GM12878 (cell line): ENCODE measurements at regions not wholly inside any gene's neighbourhood (a gene's known extent, or its start where the extent isn't known, plus 50 kb on each side); places are given as distances from the start of the nearest gene placed in this dataset.

Experiments
- ATAC-seq: fragments of 200-7000 bp; cut with Tn5 transposase; 3 replicates; pipeline ENCODE4 v1.9.1; 2020; ENCODE audit warnings: mild to moderate bottlenecking, moderate library complexity
- BruUV-seq: library from RNA; stranded (reverse); fragments of 400-500 nt; replicated peaks from 2 replicates; lab custom pipeline; 2021; lab: Mats Ljungman, UMichigan
- CTCF ChIA-PET: fragments of 300-600 bp; sonication (Branson Sonifier 250); formaldehyde crosslinking; extraction: SDS; loops from one replicate; lab custom pipeline; 2021; ENCODE audit warnings: inconsistent platforms; lab: Yijun Ruan, JAX
- POLR2A ChIA-PET: fragments of 350-600 bp; formaldehyde crosslinking; extraction: SDS; loops from one replicate; lab custom pipeline; 2021; ENCODE audit warnings: inconsistent platforms; lab: Charles Lee
- RAD21 ChIA-PET: fragments of 300-600 bp; sonication (Branson Sonifier 250); formaldehyde crosslinking; loops from one replicate; lab custom pipeline; 2023; ENCODE audit warnings: antibody characterized with exemption; ENCODE audit not compliant: unreplicated experiment; lab: Charles Lee
- SMC1A ChIA-PET: fragments of 300-600 bp; sonication (Branson Sonifier 250); formaldehyde crosslinking; loops from one replicate; lab custom pipeline; 2023; ENCODE audit not compliant: unreplicated experiment, uncharacterized antibody; lab: Charles Lee
- DNase-seq: peaks from one replicate; pipeline ENCODE4 v3.0.0-alpha.2; 2011; ENCODE audit warnings: low read depth, low spot score
- FAIRE-seq: peaks from 3 replicates; lab custom pipeline; 2011; peaks lifted over from hg19 to GRCh38; lab: Jason Lieb, UNC
- H2AFZ ChIP-seq: 2 replicates; pipeline ENCODE4 v1.6.0; 2011; ENCODE audit warnings: low read depth, low read length, control low read depth; ENCODE audit not compliant: control insufficient read depth
- H3K27ac ChIP-seq: 2 replicates; pipeline ENCODE4 v1.5.1; 2011; ENCODE audit warnings: control low read depth; ENCODE audit not compliant: control insufficient read depth, insufficient read depth
- H3K27me3 ChIP-seq, 2 experiments: replicated peaks in 1 of 2; 2 replicates each; pipeline versions ENCODE4 v1.6.0 to v1.6.1; 2011; ENCODE audit warnings: low read length in 1 of 2; ENCODE audit not compliant: control insufficient read depth in 2 of 2, insufficient read depth in 2 of 2
- H3K36me3 ChIP-seq, 2 experiments: 2 replicates each; pipeline ENCODE4 v1.5.1; 2011; ENCODE audit warnings: low read length in 1 of 2; ENCODE audit not compliant: control insufficient read depth in 2 of 2, insufficient read depth in 2 of 2
- H3K4me1 ChIP-seq: 2 replicates; pipeline ENCODE4 v1.6.1; 2011; ENCODE audit warnings: mild to moderate bottlenecking, low read length, moderate library complexity, mixed read lengths; ENCODE audit not compliant: control insufficient read depth, insufficient read depth
- H3K4me2 ChIP-seq: 2 replicates; pipeline ENCODE4 v1.6.0; 2011; ENCODE audit warnings: control low read depth; ENCODE audit not compliant: control insufficient read depth, insufficient read depth
- H3K4me3 ChIP-seq: fragments of 200-600 bp; sonication (generic); 2 replicates; pipeline ENCODE4 v1.5.1; 2016
- H3K79me2 ChIP-seq: 2 replicates; pipeline ENCODE4 v1.6.0; 2011; ENCODE audit warnings: low read length; ENCODE audit not compliant: control insufficient read depth, insufficient read depth
- H3K9ac ChIP-seq: 2 replicates; pipeline ENCODE4 v1.8.0; 2011; ENCODE audit warnings: low read length, control low read depth, mixed read lengths; ENCODE audit not compliant: control insufficient read depth, insufficient read depth
- H3K9me3 ChIP-seq: replicated peaks from 3 replicates; pipeline ENCODE4 v1.5.1; 2011; ENCODE audit warnings: mild to moderate bottlenecking, low read length; ENCODE audit not compliant: control insufficient read depth, insufficient read depth
- H4K20me1 ChIP-seq: 2 replicates; pipeline ENCODE4 v1.6.0; 2011; ENCODE audit not compliant: control insufficient read depth, insufficient read depth
- ASH2L ChIP-seq: fragments of 300-600, 200-600 bp; sonication (generic); IDR thresholded peaks from 2 replicates; pipeline ENCODE4 v1.6.1; 2017; ENCODE audit warnings: low read depth, mild to moderate bottlenecking, borderline replicate concordance
- CEBPB ChIP-seq, 2 experiments: fragments of 150-350 bp in 1 of 2; IDR thresholded peaks; 2 replicates each; pipeline ENCODE4 v1.6.1; 2012 to 2014; ENCODE audit warnings: low read depth in 2 of 2, low read length in 2 of 2, borderline replicate concordance in 1 of 2, inconsistent platforms in 1 of 2
- EP300 ChIP-seq, 2 experiments: fragments of 150-350 bp in 1 of 2; IDR thresholded peaks; 2 replicates each; pipeline ENCODE4 v1.6.1; 2011 to 2012; ENCODE audit warnings: low read depth in 2 of 2, low read length in 2 of 2, borderline replicate concordance in 1 of 2, improper control_type of control experiment in 1 of 2, inconsistent platforms in 1 of 2; ENCODE audit not compliant: control insufficient read depth in 1 of 2
- ETV6 ChIP-seq, 2 experiments: fragments of 450-650 bp in 1 of 2; IDR thresholded peaks in 1 of 2; conservative IDR thresholded peaks in 1 of 2; 2 replicates each; pipeline ENCODE4 v1.6.1; 2014; ENCODE audit warnings: antibody characterized with exemption in 1 of 2, borderline replicate concordance in 1 of 2, low read depth in 1 of 2, mild to moderate bottlenecking in 1 of 2, moderate library complexity in 1 of 2
- FOS ChIP-seq: IDR thresholded peaks from 3 replicates; pipeline ENCODE4 v1.6.1; 2011; ENCODE audit warnings: borderline replicate concordance; ENCODE audit not compliant: insufficient read length; ENCODE audit errors: extremely low read depth
- JUNB ChIP-seq: IDR thresholded peaks from 2 replicates; pipeline ENCODE4 v1.6.1; 2016; ENCODE audit warnings: antibody characterized with exemption, mild to moderate bottlenecking
- MYC ChIP-seq: IDR thresholded peaks from 2 replicates; pipeline ENCODE4 v1.6.1; 2011; ENCODE audit warnings: mild to moderate bottlenecking, low read length, moderate library complexity, inconsistent platforms; ENCODE audit not compliant: insufficient read depth, insufficient replicate concordance, insufficient read length, severe bottlenecking
- RELA ChIP-seq: fragments of 450-650 bp; IDR thresholded peaks from 2 replicates; pipeline ENCODE4 v1.8.0; 2014; ENCODE audit warnings: borderline replicate concordance; ENCODE audit not compliant: partially characterized antibody
- SMAD5 ChIP-seq: IDR thresholded peaks from 2 replicates; pipeline ENCODE4 v1.6.1; 2016; ENCODE audit warnings: antibody characterized with exemption, low read depth
- WRNIP1 ChIP-seq: IDR thresholded peaks from 2 replicates; pipeline ENCODE4 v1.6.1; 2011; ENCODE audit warnings: low read depth, low read length, improper control_type of control experiment, borderline replicate concordance
- ZBED1 ChIP-seq: IDR thresholded peaks from 2 replicates; pipeline ENCODE4 v1.6.1; 2016; ENCODE audit warnings: borderline replicate concordance
- ZNF384 ChIP-seq: IDR thresholded peaks from 2 replicates; pipeline ENCODE4 v1.6.1; 2012; ENCODE audit warnings: low read depth, mild to moderate bottlenecking, low read length, improper control_type of control experiment, borderline replicate concordance
- WGBS: methylation state at CpG from one replicate; pipeline ENCODE4 v1.1.6; 2016; ENCODE audit warnings: low lambda C conversion rate; ENCODE audit not compliant: insufficient replicate concordance, insufficient coverage; ENCODE audit errors: missing lambda C conversion rate; 5-methylcytosine and 5-hydroxymethylcytosine counted together
- in situ Hi-C: fragments of 300-500 bp; cut with MboI; formaldehyde crosslinking; loops from 9 replicates; pipeline ENCODE4 v1.14.3; 2018; ENCODE audit warnings: mixed read lengths
- intact Hi-C: fragments of 100-400 bp; cut with micrococcal nuclease; formaldehyde crosslinking; loops from one replicate; pipeline ENCODE4 v1.14.2; 2022; ENCODE audit not compliant: unreplicated experiment
- TF ChIP-seq, protein P1 (sequence below): fragments of 150-350 bp; IDR thresholded peaks from 2 replicates; pipeline ENCODE4 v1.6.1; 2016; ENCODE audit warnings: low read depth, low read length
- TF ChIP-seq, protein P2 (sequence below): fragments of 450-650 bp; IDR thresholded peaks from 2 replicates; pipeline ENCODE4 v1.6.1; 2018; ENCODE audit warnings: borderline replicate concordance, mild to moderate bottlenecking; ENCODE audit not compliant: partially characterized antibody

DNA sequence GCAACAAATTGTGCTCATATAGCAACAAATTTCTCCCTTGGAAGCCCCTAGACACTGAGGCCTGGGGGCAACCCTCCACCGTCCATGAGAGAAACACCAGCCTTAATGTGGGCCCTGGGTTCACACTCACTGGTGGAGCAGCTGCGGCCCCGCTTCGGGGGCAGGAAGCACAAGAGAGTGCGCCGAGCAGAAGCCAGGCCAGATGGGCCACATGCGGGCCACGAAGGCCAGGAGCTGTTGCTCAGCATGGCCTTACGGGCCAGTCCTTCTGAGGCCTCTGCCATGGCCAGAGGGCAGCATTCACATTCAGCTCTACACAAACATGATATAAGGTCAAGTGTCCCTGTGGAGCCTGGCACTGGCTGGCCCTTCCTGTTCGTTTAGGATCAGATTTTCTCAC, 60.0 kb upstream of the VIPR2 start:
- Histone ChIP-seq H3K9me3 (no peaks in the 10 kb centered on the region; the same call in 2 of the 3 replicates), H3K27me3 (no peaks in the 10 kb centered on the region), H3K79me2 (no peaks in the 10 kb centered on the region), H3K9ac (no peak overlapping the region), H3K27ac (no peak overlapping the region), H3K4me3 (no peak overlapping the region), H3K4me1 (no peaks in the 10 kb centered on the region), H3K4me2 (no peak overlapping the region), H3K36me3 (no peaks in the 10 kb centered on the region), H2AFZ (no peak overlapping the region), H4K20me1 (no peaks in the 10 kb centered on the region)
- in situ Hi-C loops = no loop called here
- DNase-seq (no peak), FAIRE-seq (no peak), ATAC-seq (no peak)
- RAD21 ChIA-PET = no interaction called here
- intact Hi-C loops = no loop called here
- POLR2A ChIA-PET = no interaction called here
- BruUV-seq = no TSS peak
- CTCF ChIA-PET = no interaction called here
- SMC1A ChIA-PET = no interaction called here
- 48% methylated on average over 10 of the region's 10 CpGs for WGBS
- no peak for TF ChIP-seq ASH2L
- no peak for TF ChIP-seq ETV6 (conservative IDR thresholded peaks at IDR 0.05 in 1 of 2, IDR thresholded peaks at IDR 0.05 in 1 of 2; ENCODE audit: borderline replicate concordance in 1 of 2, low read depth in 1 of 2)
- TF ChIP-seq CEBPB (IDR thresholded peaks at IDR 0.05; ENCODE audit: borderline replicate concordance in 1 of 2, low read depth in 2 of 2, low read length in 2 of 2) = no peak
- no peak for TF ChIP-seq ZNF384
- TF ChIP-seq, protein P1, sequence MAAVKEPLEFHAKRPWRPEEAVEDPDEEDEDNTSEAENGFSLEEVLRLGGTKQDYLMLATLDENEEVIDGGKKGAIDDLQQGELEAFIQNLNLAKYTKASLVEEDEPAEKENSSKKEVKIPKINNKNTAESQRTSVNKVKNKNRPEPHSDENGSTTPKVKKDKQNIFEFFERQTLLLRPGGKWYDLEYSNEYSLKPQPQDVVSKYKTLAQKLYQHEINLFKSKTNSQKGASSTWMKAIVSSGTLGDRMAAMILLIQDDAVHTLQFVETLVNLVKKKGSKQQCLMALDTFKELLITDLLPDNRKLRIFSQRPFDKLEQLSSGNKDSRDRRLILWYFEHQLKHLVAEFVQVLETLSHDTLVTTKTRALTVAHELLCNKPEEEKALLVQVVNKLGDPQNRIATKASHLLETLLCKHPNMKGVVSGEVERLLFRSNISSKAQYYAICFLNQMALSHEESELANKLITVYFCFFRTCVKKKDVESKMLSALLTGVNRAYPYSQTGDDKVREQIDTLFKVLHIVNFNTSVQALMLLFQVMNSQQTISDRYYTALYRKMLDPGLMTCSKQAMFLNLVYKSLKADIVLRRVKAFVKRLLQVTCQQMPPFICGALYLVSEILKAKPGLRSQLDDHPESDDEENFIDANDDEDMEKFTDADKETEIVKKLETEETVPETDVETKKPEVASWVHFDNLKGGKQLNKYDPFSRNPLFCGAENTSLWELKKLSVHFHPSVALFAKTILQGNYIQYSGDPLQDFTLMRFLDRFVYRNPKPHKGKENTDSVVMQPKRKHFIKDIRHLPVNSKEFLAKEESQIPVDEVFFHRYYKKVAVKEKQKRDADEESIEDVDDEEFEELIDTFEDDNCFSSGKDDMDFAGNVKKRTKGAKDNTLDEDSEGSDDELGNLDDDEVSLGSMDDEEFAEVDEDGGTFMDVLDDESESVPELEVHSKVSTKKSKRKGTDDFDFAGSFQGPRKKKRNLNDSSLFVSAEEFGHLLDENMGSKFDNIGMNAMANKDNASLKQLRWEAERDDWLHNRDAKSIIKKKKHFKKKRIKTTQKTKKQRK = no peak
- no peak for TF ChIP-seq ZBED1
- no peak for TF ChIP-seq SMAD5
- TF ChIP-seq EP300 (IDR thresholded peaks at IDR 0.05; ENCODE audit: borderline replicate concordance in 1 of 2, control insufficient read depth in 1 of 2, low read depth in 2 of 2, low read length in 2 of 2) = no peak
- TF ChIP-seq, protein P2, sequence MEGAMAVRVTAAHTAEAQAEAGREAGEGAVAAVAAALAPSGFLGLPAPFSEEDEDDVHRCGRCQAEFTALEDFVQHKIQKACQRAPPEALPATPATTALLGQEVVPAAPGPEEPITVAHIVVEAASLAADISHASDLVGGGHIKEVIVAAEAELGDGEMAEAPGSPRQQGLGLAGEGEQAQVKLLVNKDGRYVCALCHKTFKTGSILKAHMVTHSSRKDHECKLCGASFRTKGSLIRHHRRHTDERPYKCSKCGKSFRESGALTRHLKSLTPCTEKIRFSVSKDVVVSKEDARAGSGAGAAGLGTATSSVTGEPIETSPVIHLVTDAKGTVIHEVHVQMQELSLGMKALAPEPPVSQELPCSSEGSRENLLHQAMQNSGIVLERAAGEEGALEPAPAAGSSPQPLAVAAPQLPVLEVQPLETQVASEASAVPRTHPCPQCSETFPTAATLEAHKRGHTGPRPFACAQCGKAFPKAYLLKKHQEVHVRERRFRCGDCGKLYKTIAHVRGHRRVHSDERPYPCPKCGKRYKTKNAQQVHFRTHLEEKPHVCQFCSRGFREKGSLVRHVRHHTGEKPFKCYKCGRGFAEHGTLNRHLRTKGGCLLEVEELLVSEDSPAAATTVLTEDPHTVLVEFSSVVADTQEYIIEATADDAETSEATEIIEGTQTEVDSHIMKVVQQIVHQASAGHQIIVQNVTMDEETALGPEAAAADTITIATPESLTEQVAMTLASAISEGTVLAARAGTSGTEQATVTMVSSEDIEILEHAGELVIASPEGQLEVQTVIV = no peak
- TF ChIP-seq RELA = no peak
- TF ChIP-seq MYC = no peak
- TF ChIP-seq JUNB = no peak
- TF ChIP-seq FOS = no peak
- TF ChIP-seq WRNIP1 = no peak
